HG02642 (cell line): ENCODE measurements at regions not wholly inside any gene's neighbourhood (a gene's known extent, or its start where the extent isn't known, plus 50 kb on each side); places are given as distances from the start of the nearest gene placed in this dataset.

ENCODE experiments used
- ATAC-seq: cut with Tn5 transposase; IDR thresholded peaks from one replicate; pipeline ENCODE4 v1.9.1; 2021; ENCODE audit warnings: mild to moderate bottlenecking; ENCODE audit not compliant: unreplicated experiment, poor library complexity

DNA sequence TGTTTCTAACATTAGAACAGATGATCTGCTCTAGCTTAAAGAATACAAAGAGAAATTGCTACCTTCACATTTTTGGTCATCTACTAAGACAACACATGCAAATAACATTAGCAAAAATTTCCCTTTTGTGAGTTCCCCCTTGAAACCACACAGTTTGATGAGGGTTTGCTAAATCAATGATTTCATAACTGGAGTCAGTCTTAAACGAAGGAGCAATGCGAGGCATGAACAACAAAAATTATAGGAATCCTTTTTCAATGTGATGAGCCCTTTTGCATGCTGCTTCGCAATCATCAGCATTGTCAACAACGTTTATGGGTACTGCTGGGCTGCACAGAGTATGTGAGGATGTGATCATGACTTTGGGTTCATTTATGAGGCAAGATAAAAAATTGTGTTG, 286.4 kb downstream of the C7orf25 start:
- no peak for ATAC-seq

DNA sequence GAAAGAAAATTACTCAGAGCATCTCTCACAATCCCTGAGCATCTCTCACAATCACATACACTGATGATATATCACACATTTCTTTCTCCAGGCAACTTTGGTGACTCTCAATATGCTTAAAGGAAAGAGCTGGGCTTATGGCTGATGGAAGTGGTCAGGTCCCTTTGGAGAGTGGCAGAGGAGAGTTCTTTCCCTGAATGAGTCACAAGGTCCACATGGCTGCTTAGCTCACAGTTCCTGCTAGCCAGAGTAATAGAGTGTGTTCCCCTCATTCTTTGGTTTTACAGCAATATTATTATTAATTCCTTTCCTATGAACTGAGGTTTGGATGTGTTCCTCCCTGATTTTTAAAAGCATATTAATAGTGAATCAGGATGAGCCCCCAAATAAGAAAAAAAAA, 287.4 kb downstream of the C7orf25 start:
- no peak for ATAC-seq

DNA sequence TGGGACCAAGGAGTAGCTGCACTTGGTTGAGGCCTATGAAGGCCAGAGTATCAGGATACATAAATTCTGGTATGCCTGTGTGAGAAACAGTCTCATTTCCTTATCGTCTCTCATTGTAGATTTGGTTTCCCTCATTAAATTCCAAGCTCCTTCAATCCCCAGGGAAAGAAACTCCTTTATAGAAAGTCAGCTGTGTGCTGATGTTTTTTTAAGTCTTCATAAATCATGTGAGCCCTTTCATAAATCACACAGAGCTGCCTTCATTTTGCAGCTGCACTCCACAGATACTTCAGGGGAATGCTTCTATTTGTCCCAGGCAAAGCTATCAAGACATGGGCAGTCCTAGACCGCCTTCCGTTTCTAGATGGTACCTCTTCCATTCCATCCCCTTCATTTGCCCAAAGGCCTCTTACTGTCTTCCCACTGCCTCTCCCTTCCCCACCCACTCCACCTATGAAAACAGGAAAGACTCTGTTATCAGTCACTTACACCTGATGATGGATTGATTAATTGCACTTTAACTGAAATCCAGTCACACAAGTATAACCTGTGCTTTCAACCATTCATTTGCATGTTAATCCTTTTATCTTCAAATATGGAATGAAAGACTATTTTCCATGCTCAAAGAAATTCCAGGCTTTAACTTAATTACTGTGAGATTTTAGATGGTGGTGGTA, 290.2 kb downstream of the C7orf25 start:
- ATAC-seq, result no peak

DNA sequence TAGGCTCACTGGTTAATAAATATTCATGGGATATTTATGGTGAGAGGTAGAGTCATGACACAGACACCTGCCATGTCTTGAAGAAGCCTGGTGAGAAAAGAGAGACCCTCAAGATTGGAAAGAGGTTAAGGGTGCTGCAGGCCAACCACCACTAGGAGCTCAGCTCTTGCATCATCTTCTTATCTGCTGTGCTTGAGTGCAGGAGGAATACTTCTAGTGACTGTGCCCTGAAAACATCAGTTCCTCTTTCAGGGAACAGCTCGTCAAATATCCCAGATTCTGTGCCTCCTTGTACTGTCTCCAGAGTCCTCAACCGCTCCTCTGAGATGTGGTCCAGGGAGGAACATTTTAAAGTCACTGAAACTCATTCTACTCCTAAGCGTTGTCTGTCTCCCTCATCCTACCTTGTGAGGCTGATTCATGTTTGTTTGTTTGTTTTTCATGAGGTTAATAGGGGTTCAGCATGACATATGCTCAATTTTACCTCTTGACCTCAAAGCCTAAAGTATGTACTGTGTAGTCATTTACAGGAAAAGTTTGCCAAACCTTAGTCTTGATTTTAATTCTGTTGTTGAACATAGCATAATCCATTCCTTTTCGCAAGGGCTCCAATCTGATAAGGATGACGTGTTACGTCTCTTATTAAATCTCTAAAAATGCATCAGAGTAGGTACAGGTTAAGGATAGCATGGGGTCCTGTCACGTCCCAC, 293.1 kb downstream of the C7orf25 start:
- ATAC-seq, result no peak

DNA sequence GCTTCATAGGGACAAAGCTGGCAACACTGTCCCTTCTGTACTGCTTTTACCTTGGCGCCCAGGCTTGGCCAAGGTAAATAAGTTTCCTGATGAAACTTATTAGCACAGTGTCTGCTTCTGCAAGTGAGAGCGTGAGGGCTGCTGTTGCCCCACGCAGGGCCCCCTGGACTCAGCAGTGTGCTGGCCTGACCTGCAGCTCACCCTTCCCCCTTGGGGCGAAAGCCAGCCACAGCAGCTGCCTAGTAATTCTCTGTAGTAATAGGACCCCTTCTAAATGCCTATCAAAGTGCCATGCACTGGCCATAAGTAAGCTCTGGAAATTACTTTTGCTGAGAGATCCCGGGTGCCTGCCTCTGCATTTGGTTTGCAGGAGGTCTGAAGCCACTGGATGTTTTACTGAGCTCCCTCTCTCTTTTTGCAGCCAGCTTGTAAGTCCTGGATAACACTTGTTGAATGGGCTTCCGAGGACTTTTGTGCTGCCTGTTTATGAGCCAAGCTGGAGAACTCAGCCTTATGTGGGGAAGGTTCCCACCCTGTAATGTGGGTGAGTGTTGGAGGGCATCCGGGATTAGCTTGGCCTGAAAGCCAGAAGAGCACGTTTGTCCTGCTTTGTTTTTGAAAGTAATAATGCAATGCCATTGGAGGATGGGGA, 293.9 kb downstream of the C7orf25 start:
- no peak for ATAC-seq

DNA sequence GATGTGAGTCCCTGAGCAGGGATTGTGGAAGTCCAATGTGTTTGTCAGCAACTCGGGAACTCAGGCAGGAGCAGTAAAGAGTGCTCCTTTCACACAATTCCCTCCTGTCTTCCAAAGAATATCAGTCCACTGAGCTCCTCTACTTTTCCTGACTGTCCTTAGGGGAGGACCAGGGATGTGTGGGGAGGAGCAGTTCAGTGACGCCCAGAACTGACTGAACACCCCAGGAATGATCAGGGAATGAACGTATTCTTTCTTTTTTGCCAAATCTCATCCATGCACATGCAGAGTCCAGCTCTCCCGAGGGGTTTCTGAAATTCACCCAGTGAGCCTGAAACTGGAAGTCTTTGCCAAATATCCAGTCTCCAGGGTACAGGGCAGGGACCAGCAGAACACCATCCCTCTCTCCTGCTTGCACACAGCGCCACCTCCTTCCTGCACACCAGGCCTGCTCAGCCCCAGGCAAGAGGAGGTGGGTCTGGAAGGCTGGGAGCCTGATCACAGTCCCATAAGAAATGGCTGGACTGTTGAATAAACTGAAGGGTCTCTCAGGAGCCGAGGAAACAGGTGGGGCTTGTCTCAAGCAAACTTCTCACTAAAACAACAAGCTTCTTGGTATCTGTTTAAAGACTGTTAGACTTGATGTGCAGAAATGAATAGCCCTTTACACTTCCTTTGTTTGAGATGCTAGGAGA, 294.7 kb downstream of the C7orf25 start:
- no peak for ATAC-seq

DNA sequence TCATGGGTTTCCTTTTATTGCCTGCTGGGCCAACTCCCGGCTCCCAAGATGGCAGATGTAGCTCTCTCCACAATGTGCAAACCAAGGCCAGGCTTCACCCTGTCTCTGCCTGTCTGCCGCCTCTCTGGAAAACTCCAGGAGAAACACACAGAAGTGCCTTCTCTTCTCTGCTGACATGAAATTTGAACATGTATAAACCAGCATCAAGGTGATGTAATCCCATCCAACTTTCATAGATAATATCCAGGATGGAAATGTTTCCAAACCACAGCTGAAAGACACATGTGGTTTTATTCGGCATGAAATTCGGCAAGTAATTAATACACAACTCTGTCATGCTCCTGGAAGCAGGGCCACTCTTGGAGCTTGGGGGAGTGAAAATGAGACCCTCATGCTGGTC, 297.2 kb downstream of the C7orf25 start:
- no peak for ATAC-seq

DNA sequence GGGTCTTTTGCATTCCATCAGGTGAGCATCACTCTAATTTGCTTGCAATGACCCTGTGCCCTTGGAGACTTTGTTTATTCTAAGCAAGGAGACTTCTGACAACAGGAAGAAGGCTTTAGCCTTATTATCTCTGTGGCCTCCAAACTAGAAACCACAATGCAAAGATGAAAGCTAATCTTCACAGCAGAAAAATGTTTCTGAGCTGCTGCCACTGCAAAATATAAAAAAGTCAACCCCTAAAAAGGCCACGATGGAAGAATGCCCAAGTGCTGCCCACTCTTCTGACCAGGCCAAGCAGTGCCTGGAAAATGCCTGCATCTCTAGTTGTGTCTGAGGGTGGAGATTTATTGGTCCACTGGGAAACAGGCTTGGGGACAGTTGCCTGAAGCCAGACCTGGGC, 299.9 kb downstream of the C7orf25 start:
- ATAC-seq, result no peak

DNA sequence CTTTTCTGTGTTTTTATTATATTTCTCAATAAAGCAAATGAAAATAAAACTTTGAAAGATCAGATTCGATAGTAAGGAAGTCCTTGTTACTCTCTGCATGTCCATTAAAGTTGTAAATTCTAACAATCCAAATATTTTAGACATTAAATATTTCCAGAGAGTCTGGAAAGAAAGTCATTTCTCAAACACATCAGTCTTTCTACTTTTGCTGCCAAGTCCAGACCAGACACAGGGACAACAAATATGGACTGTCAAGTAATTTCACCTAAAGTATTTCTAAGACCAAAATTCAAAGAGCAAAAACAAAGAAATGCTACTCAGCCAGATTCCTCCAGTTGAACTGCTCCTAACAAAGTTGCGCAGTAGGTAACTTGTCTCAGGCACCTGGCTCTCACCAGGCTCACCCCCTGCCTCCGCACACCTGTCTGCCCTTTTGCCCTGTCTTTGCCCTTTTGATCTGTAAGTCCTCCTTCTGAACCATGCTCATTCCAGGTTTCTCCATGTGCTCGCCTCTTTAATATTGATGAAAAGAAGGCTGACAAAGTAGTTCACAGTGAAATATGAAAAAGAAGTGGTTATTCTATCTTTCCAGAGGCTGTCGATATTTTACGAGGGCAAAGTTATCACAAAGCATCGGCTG, 300.5 kb downstream of the C7orf25 start:
- ATAC-seq, result no peak

DNA sequence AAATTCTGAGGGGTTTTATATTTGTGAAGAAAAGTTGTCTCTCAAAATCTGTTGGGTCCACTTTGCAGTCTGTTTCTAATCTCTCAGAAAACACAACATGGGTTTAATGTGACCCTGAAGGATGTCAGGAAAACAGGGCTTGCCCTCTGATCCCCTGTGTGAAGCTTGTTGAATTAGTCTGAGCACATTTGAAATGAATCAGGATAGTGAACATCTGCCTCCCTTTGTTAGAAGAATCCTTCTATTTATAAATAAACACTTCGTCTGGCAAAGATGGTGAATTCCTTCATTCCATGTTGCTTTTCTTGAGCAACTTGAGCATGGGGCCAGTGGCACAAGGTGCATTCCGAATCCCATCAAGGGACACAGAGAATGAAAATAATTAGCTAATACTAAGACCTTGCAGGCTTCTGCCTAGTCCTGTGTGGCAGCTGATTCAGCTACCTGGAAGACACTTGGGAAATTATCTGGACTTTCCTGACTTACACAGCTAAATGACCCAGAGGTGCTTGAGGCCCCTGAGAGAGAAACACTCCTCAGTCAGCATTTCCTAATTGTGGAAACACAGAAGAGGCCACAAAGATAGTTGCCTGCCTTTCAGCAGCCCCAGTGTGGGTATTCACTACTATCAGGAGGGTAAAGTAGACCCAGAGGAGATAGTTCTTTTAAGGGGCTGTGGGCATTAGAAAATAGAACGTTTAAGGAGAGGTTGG, 305.5 kb downstream of the C7orf25 start:
- no peak for ATAC-seq

DNA sequence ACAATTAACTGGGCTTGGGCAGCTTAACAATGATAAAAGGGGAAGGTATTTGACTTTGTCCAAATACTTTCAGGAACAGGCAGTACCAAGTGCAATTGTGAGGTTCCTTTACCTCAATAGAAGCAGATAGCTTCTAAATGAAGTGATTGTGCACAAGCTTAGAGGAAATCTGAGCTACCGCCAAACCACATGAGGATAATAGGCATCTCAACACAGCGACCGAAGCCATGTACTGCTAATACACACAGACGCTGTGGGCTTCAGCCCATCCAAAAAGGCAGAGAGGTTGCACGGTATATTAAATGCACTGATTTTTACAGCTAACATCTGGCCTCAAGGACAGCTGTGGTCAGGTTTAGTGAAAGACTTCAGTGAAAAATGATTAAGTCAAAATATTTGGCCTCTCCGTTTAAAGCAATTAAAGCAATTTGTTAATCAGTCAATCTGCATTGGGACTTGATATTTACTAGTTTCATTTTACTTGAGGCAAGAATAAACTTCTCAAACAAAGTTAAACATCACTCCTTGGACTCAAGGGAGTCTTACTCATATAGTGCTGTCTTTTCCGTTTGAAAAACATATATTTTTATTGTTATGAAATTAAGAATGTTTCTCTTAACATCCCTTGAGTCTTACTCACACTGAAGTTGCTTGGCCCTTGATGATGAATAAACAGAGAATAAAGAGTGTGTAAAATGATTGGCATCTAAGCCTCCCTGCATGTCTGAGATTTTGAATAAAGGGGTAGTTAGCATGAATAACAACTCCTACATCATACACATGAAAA, 306.3 kb downstream of the C7orf25 start:
- ATAC-seq, result no peak

DNA sequence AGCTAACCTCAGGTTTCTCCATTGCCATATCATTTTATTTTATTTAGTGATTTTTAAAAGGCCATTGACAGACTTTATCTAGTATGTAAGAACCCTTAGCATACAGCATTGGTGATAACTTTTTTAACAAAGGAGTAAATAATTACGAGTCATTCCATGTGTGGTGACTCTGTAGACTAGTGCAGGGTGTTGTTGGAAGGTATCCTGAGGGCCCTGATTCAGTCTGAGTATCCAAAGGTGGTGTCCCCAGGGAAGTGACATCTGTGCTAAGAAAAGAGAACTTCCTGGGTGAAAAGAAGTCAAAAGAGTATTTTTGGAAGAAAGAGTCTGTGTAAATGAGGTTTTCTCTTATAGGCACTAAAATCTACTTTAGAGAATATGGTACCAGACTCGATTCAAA, 308.4 kb downstream of the C7orf25 start:
- no peak for ATAC-seq

DNA sequence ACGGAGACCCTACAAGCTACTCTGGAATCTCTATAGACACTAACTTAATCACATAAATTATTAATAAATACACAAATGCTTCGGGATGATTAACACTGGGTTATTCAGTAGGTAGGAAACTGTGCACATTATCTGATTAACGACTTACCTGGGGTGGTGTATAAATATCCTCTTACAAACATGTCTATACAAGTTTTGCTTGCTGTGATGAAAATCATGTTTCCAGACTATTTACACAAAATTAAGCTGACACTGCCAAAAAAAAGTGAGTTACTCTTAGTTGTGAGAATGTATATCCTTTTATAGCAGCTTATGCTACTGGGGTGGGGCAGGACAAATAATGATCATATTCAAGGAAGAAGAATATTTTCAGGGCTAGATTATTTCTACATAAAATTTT, 314.6 kb downstream of the C7orf25 start:
- no peak for ATAC-seq

DNA sequence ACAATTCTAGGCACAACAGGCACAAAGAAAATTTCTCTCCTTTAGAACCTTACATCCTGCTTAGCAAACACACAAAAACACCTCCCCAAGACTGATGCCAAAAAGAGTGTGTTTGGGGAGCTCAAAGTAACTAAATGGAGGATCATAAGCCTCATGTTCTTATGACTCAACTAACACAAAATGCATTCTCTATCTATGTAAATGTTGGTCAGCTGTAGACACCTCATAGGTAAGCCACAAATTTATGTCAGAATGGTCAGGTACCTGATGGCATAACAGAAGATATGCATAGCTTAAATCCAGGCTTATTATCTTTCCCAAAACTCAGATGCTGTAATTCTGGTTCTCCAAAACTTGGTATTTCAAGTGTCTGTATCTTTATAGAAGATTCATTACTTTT, 315.1 kb downstream of the C7orf25 start:
- ATAC-seq, result no peak

DNA sequence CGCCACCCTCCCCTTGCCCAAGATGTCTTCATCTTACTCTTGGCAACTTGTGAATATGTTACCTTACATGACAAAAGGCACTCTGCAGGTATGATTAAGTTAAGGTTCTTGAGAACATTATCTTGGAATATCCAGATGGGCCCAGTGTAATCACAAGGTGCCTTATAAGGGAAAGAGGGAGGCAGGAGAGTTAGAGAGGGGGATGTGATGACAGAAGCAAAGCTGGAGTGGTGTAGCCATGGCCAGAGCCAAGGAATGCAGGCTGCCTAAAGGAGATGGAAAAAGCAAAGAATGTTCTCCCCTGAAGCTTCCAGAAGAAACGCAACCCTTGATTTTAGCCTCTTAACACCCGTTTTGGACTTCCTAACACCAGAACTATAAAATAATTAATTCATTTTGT, 318.0 kb downstream of the C7orf25 start:
- ATAC-seq, result no peak

DNA sequence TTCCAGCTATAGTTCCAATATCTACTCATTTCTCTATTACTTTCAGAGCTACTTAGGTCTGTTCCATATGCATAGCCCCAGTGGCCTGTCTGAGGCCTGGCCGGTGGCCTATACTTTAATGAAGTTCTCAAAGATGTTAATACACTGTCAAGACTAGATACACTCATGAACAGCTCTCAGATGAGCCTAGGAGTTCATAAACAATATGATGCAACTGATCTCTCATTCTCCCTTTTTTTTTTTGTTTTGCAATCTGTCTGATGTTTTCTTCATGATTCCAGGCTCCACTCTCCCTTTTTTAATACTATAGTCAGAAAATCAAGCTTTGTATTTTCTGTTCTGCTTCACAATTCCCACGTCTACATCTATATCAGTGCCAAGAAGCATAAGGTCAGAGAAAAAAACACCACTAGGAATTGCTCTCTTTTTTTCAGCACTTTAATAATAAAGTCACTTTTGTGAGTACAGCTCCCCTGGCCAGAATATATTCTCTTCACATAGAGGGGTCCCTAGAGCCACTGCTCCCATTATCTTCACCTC, 321.0 kb downstream of the C7orf25 start:
- ATAC-seq, result no peak

DNA sequence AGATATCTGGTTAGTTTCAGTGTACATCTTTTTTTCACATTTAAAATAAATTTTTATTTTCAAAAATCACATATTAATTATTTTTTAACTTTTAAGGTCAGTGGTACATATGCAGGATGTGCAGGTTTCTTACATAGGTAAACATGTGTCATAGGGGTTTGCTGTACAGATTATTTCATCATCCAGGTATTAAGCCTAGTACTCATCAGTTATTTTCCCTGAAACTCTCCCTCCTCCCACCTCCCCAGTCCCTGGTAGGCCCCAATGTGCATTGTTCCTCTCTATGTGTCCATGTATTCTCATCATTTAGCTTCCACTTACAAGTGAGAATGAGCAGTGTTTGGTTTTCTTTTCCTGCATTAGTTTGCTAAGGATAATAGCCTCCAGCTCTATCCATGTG, 323.0 kb downstream of the C7orf25 start:
- ATAC-seq, result no peak

DNA sequence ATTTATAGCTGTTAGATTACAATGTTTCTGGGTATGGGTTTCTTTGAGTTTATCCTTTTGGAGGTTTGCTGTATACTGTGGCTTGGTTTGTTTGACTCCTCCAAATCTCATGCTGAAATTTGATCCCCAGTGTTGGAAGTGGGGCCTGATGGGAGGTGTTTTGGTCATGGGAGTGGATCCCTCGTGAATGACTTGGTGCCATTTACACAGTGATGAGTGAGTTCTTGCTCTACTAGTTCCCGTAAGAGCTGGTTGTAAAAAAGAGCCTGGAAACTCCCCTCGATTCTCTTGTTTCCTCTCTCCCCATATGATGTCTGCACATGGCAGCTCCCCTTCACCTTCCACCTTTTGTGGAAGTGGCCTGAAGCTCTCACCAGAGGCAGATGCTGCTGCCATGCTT, 324.1 kb downstream of the C7orf25 start:
- ATAC-seq, result no peak

DNA sequence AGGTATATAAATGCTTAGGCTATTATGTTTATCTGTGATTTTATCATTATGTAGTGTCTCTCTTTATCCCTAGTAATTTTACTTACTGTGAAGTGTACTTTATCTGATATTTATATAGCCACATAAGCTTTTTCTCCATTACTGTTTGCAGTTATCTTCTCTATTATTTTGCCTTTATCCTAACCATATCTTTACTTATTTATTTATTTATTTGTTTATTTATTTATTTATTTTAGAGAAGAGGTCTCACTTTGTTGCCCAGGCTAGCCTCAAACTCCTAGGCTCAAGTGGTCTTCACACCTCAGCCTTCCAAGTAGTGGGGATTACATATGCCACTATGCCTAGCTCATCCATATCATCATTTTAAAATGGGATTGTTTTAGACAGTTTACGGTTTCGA, 331.8 kb downstream of the C7orf25 start:
- ATAC-seq, result no peak
